Renal cortical epithelial cell (primary cell): ENCODE measurements at regions not wholly inside any gene's neighbourhood (a gene's known extent, or its start where the extent isn't known, plus 50 kb on each side); places are given as distances from the start of the nearest gene placed in this dataset.
"Not testable (repeated sequence)": the region's sequence is repeated elsewhere in the genome, so short reads cannot be mapped to it uniquely, and the experiment has no call there.

Source experiments
- DNase-seq: peaks from one replicate; pipeline ENCODE4 v3.0.0-alpha.2; 2011; ENCODE audit warnings: low read depth

DNA sequence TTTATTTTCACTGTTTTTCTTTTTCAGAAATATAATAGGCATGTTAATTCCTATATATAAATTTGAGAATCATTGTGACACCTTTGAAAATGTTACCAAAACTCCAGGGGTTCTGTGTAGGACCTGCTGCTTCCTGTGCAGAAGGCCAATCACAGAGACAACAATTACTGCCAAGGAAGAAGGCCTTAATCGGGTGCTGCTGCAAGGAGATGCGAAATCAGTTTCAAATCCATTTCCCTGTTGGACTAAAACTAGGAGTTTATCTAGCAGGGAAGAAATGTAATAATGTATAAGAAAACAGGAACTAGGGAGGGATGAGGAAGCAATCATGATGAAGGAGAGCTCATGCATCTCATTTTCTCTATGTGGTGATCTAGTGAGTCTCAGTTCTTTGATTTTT, 209.7 kb upstream of the NUDT12 start:
- no peak for DNase-seq

GRCh38 chr5:103764403-103764802, 201.8 kb upstream of the NUDT12 start:
- DNase-seq, result no peak

- no peak for DNase-seq
These were observed 196.4 kb upstream of the NUDT12 start for GRCh38 chr5:103758996-103759395.

DNA sequence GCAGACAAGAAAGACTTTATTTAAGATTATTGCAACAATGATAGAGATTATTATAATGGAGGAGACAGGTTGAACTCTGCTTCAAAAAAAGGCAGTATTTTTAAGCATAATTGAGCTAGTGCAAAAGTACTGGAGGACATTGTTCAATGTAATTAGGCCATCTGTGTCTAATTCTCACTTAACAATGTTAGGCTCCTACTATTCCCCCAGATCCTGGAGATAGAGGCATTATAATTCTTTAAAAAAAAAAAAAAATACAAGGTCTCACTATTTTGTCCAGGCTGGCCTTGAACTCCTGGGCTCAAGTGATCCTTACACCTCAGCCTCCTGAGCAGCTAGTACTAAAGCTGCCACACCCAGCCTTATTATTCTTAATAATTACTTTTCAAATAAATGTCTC, 193.4 kb upstream of the NUDT12 start:
- DNase-seq, result no peak

DNA sequence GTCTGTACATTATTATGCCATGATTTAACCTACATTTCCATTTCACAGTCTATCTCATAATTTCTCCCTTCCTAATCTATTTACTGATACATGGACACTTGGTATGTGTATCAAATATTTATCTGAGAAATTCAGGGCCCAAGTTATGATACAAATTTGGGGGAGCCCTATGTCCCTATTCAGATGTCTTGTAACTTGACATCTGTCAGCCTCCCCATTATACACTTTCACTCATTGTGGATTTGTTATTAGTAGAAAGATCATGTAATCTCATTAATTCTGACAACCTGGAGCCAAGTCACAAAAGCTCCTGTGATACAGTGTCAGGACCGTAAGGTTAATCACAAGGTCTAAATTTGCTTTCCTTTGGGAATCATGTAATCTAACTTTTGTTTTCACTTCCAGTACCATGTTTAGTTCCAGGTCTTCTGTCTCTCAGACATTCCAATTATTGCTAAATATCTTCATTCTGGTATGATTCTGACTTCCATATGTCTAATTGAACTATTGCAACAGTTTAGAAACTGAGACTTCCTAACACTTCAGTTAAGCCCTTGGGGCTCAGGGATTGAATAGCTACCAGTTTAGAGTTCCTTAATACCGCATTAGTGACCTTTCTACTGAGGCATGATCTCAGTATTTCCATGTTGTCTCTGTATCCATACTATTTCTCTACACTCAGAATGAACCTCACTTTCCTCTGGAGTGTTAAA, 182.9 kb upstream of the NUDT12 start:
- DNase-seq, result no peak

DNA sequence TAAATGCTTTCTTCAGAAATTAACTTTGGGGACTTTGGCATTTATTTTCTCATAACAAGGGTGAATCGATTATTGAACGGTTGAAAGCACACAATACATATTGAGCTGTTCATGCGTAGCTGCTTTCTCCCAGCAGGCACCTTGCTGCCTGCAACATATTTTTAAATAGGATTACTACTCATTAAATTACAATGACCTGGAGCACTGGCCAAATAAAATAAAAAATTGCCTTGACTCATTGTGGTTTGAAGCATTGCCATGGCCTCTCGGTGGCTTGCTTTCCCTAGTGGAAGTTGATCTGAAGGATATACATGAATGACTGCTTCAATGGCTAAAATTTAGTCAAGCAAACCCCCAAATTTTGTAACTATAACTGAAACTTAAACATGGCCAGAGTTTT, 181.6 kb upstream of the NUDT12 start:
- DNase-seq, result peak; percentile 75

DNA sequence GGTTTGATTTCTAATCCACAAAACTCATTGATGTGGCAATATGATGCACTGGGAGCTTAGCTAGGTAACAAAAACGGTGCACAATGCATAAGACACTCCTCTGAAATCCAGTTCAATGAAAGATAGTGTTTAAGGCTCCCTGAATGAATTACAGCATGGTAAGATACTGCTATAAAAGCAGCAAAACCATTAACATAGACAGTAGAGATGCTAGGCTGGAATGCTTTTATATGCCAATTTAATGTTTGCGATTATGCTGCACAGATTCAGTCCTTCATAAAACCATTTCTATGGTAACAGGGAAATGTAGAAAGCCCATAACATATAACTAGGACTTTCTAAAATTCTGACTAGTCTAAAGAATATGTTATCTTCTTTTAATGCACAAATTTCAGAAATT, 180.8 kb upstream of the NUDT12 start:
- no peak for DNase-seq

DNA sequence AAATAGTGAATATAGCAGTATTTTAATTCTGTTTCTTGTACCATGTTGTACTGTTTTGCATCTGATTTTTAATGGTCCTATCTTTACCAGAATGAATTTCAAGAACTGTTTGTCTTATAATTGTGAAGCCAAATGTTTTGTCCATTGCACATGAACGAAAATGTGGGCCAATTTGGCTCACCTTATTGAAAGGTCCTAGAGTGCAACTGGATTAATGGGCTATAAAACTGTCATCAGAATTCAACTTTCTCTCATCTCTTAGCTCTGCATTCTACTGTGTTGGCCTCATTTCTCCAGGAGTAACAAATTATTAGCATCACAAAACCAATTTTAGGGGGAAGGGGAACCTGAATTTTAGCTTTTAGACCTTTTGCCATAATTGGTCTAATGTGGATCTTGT, 179.4 kb upstream of the NUDT12 start:
- DNase-seq, result no peak

- DNase-seq, result not testable (repeated sequence)
These were observed 173.8 kb upstream of the NUDT12 start for GRCh38 chr5:103736343-103736742.

DNA sequence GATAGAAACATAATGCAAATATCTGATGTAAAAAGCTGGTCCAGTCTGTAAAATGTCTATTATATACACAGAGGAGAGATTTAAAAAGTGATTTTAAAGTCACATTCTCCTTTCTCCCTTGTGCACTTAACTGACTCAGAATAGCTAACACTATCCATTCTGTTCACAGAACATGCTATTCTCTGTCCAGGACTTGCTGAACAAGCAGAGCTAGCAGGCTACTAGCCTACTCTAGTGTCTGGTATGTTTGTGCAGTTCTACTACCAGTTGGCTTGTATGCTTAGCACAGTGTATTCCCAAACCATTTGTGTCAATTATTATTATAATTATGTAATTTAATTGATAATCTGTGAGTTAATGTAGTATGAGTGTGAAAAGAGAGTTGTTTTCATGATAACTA, 161.7 kb upstream of the NUDT12 start:
- DNase-seq, result no peak

DNA sequence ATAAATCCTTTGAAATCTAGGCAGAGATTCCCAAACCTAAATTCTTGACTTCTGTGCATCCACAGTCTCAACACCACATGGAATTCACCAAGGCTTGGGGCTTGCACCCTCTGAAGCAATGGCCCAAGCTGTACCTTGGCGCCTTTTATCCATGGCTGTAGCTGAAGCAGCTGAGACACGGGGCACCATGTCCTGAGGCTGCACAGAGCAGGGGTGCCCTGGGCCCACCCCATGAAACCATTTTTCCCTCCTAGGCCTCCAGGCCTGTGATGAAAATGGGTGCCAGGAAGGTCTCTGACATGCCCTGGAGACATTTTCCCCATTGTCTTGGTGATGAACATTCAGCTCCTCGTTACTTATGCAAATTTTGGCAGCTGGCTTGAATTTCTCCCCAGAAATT, 158.6 kb upstream of the NUDT12 start:
- no peak for DNase-seq

DNA sequence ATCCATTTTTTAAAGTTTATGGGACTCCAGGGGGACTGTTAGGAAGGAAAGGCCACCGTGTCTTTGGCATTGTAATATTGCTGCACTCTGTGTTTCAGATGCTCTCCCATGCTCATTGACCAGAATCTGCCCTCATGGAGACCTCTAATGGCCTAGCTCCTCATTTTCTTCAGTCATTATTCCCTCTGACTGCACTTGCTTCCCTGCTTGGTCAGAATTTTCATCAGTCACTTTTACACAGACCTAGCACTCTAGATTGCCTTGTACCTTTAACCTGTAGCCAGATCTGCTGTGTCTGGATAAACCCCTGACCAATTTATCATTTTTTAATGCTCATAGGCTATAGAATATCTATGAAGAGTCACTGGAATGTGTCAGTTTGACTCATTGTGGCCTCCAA, 155.5 kb upstream of the NUDT12 start:
- no peak for DNase-seq

GRCh38 chr5:103708601-103709000, 146.0 kb upstream of the NUDT12 start:
- no peak for DNase-seq

GRCh38 chr5:103706939-103707682, 144.5 kb upstream of the NUDT12 start:
- DNase-seq, result no peak

GRCh38 chr5:103703617-103704016, 141.0 kb upstream of the NUDT12 start:
- DNase-seq, result no peak

DNA sequence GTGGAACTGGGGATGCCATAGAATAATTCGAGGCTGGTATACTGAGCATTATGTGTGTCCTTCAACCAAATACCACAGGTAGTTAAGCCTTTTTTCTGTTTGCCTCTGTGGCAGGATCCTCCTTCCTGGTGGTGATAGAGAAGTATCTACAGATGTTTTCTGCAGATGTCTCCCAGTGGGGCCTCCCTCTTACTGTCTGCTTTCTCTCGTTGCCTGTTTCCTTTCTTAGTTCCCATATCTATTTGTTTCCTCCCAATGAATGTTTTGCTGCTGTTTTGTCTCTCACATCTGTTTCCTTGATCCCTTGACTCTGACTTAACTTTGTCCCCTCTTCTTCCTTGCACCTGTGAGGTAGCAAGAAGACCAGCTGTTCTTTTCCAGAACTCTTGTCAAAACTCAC, 130.9 kb upstream of the NUDT12 start:
- DNase-seq, result no peak

DNA sequence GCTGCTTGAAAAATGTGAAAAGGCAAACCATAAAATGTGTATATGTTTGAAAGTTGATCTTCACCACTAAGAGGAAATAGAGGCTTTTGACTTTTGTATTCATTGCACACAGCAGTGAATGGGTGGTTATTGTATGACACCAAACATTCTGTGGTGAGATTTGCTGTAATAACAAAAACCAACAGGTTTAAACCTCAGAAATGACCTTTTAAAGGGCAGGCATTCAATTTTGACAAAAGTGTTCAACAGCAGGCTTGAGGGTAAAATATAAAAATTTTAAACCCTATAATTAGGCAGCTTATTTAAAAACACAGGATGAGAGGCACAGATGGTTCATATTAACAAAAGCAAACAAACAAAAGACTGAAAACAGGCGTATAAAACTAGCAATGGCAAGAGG, 128.1 kb upstream of the NUDT12 start:
- no peak for DNase-seq

DNA sequence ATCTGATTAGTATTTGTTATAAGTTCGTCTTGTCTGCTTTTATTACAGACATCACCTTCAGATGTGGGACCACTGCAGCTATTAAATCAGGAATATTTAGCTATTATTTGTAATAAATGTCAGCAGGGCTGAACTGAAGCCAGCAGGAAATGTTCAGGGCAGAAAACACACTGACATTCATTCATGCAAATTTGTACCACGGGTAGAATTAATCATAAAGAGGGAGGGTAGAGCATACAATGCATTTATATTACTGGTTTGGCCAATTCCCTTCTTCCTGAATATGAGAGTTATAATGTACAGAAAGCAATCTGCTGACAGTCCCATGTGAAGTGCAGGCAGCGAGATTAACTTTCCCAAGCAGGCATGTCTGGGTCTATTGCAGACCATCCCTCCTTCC, 117.3 kb upstream of the NUDT12 start:
- no peak for DNase-seq

DNA sequence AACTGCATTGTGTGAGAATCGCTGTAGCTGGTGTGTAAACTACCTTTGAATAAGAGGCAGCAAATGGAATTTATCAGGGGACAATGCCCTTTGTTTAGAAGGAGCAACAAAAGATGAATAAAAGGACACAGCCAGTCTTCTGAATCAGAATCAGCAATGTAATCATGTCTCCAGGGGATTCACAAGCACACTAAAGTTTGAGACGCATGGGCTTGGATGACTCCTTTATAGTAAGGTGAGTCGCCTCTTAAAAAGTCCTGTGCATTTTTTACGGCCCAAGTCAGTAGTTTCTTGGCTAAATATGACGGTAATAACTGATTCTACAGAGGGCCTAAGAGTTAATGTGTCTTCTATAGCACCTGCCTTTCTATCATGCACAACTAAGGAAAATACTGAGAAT, 113.6 kb upstream of the NUDT12 start:
- DNase-seq, result peak; percentile 1

GRCh38 chr5:103674739-103675138, 112.2 kb upstream of the NUDT12 start:
- no peak for DNase-seq

DNA sequence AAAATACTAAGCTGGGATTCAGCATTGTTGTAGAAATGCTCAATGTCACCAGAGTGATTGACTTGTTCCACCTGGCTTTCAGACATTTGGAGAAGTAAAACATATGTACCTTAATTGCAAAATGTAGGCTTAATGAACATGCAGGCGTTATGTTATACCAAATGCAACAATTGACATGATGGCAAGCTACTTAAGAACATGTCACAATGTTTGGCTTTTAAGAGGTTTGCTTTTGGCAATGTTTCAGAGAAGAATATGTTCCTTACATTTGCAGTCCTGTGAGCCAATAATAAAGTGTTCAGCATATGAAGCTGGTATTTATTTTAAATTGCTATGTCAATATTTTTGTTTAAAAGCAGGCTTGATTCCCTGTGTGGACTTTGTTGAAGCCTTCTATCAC, 111.7 kb upstream of the NUDT12 start:
- no peak for DNase-seq

GRCh38 chr5:103669615-103670014, 107.0 kb upstream of the NUDT12 start:
- no peak for DNase-seq

- no peak for DNase-seq
These were observed 105.7 kb upstream of the NUDT12 start for GRCh38 chr5:103668281-103668680.

DNA sequence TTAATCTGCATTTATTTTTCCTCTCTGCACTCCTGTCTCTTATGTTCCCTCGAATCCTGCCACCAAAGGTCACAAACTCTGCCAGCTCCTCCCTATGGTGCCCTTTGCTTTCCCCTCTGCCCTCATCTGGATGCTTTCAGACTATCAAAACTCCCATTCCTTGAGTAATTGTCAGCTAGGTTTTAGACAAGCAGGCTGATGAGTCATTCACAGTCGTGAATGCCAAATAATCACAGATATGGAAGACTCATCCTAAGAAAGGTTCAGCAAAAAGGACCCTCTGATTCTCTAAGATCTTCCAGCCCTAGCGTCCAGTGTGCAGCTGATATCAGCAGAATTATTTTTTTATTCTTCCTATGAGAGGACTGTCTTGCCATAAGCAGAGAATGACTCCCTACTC, 104.5 kb upstream of the NUDT12 start:
- peak; percentile 13 for DNase-seq
